Mesodermal cell (in vitro differentiated cells): ENCODE measurements at regions not wholly inside any gene's neighbourhood (a gene's known extent, or its start where the extent isn't known, plus 50 kb on each side); places are given as distances from the start of the nearest gene placed in this dataset.

ENCODE experiments used
- H3K27ac ChIP-seq: 2 replicates; pipeline ENCODE4 v1.7.0; 2013; ENCODE audit warnings: mild to moderate bottlenecking, low read depth, low read length, moderate library complexity; ENCODE audit not compliant: severe bottlenecking
- H3K36me3 ChIP-seq: 2 replicates; pipeline ENCODE4 v1.7.1; 2013; ENCODE audit warnings: mild to moderate bottlenecking, low read length, moderate library complexity; ENCODE audit not compliant: control insufficient read depth, insufficient read depth
- H3K4me1 ChIP-seq: one replicate; pipeline ENCODE4 v1.7.1; 2013; ENCODE audit warnings: mild to moderate bottlenecking, low read length; ENCODE audit not compliant: insufficient read depth, control insufficient read depth, poor library complexity, severe bottlenecking
- H3K4me3 ChIP-seq: 2 replicates; pipeline ENCODE4 v1.7.0; 2013; ENCODE audit warnings: low read length, control low read depth, mild to moderate bottlenecking; ENCODE audit not compliant: insufficient read depth, poor library complexity, severe bottlenecking; ENCODE audit errors: extremely low read depth
- H3K9me3 ChIP-seq: 2 replicates; pipeline ENCODE4 v1.7.1; 2013; ENCODE audit warnings: mild to moderate bottlenecking, low read length, moderate library complexity; ENCODE audit not compliant: control insufficient read depth
- WGBS, 2 experiments: methylation state at CpG; one replicate each; pipeline ENCODE4 v1.1.5; 2013; ENCODE audit warnings: missing lambda C conversion rate in 2 of 2; ENCODE audit not compliant: insufficient coverage in 2 of 2; 5-methylcytosine and 5-hydroxymethylcytosine counted together

DNA sequence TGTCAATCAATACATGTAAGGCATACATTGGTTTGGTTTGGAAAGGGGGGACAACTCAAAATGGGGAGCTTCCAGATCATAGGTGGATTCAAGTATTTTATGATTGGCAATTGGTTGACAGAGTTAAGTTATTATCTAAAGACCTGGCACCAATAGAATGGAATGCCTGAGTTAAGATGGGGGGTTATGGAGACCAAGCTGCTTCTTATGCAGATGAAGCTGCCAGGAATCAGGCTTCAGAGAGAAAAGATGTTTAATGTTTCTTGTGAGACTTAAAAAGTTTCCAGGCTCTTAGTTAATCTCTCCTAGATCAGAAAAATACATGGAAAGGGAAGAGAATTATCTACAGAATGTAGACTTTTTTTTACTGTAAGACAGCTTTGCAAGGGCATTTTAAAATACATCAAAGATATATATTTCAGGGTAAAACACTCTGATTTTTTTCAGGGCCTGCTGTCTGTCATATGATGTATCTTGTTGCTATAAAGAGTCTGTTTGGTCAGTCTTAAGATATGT is 1343.2 kb upstream of the LRRTM1 start:
- Histone ChIP-seq H3K36me3 (no peaks in the 10 kb centered on the region), H3K4me3 (no peak overlapping the region), H3K4me1 (no peaks in the 10 kb centered on the region), H3K27ac (no peak overlapping the region), H3K9me3 (no peaks in the 10 kb centered on the region)

DNA sequence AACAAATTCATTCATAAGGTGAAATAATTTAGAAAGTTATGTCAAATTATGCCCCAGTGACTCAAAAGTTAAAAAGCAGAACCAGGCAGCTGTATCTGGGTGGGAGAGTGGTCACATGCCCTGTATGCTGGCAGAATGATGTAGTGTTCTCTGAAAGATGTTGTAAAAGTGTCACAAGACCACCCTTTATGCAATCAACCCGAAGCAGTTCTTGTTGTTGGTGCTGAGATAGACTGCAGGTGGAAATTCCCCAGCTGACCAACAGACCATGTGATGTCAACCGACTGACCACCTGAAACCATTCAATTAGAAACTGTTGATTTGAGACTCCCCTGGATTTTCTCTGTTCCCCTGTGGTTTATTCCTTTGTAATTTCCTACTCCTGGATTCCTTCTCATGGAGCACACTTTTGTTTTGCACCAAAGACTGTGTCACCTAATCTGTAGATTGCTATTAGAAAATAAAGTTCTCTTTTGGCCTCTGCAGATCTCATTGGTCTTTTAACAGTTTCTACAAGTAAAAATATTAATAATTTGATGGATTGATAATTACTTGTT is 1341.3 kb upstream of the LRRTM1 start:
- no peak overlapping the region for H3K4me3 ChIP-seq
- 63 to 70% methylated on average over 1 to 2 of the region's 2 CpGs for WGBS, 2 experiments
- no peak overlapping the region for H3K27ac ChIP-seq
- H3K9me3 ChIP-seq: no peaks in the 10 kb centered on the region
- no peaks in the 10 kb centered on the region for H3K36me3 ChIP-seq
- H3K4me1 ChIP-seq: no peaks in the 10 kb centered on the region

DNA sequence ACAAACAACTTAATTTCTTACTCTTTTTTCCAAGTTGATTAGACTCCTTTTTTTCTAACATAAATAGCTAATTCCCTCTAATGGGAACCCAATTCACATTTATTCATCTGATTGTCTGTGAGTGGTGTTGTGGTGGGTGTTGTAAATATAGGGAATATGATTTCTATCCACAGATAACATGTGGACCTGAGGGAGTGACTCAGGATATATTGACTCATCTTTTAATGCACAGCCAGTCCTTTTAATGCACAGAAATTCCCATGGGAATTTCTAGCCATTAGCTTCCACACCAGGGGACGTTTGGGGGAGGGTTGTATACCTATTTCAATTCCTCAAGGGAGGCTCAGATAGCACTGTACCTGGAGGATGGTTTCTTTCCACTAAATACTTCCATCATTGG is 1339.6 kb upstream of the LRRTM1 start:
- no peaks in the 10 kb centered on the region for H3K9me3 ChIP-seq
- no peaks in the 10 kb centered on the region for H3K4me1 ChIP-seq
- no CpG with 5 or more reads among the region's 1 CpG for WGBS, 2 experiments
- no peak overlapping the region for H3K4me3 ChIP-seq
- H3K36me3 ChIP-seq: no peaks in the 10 kb centered on the region
- H3K27ac ChIP-seq: no peak overlapping the region

DNA sequence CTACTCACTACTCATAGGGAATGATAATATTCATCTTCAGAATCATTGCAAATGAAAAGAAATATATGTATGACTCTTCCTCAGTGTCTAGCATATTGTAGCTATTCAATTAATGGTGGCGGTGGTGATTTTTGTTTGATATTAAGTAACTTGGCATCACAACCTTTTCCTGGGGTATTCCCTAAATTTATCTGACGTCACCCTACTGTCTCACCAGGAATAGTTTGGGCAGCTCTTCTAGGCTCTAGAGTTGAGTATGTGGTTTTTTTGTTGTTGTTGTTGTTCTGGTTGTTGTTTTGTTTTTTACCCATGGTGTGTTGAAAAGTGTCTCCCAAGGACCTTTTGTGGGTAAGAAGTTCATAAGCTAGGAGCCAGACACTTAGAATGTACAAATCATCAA is 1320.3 kb upstream of the LRRTM1 start:
- H3K36me3 ChIP-seq: no peaks in the 10 kb centered on the region
- 100% methylated on average over 1 of the region's 2 CpGs; no CpG with 5 or more reads in 1 of the 2 experiments for WGBS, 2 experiments
- no peaks in the 10 kb centered on the region for H3K4me1 ChIP-seq
- no peak overlapping the region for H3K4me3 ChIP-seq
- H3K9me3 ChIP-seq: no peaks in the 10 kb centered on the region
- H3K27ac ChIP-seq: no peak overlapping the region

DNA sequence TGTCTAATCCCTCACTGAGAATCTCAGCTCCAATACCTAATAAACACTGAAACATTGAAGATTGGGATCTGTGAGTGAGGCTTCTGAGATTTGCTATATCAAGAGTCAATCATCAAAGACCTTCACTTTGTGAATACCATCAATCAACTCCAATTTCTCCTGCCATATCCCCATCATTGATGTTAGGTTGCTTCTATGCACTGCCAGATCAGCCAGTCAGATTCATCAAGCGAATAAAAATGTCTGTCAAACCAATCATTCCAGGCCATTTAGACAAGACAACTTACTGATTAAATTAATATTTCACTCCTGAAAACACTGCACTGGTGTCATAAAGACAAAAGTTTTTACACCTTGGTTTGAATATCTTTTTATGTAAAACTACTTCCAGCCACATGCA is 1295.5 kb upstream of the LRRTM1 start:
- 85 to 89% methylated on average over 1 of the region's 1 CpG for WGBS, 2 experiments
- Histone ChIP-seq H3K9me3 (no peaks in the 10 kb centered on the region), H3K36me3 (no peaks in the 10 kb centered on the region), H3K4me1 (no peaks in the 10 kb centered on the region), H3K4me3 (no peak overlapping the region), H3K27ac (no peak overlapping the region)

DNA sequence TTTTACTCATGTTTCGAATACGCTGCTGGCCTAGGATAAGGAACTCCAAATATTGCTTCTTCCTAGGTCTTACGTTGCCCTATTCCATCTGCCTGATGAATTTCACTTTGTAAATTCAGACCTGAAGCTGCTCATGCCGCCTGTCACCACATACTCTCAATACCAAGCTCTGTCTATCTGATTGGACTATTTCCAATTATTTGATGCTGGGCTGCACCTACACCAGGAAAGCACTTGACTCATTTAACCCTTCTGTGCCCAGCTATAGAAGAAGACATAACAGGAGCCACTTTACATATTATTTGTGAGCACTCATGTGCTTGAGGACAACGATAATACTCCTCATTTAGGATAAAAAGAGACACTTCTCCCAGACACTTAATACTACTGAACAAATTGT is 1293.9 kb upstream of the LRRTM1 start:
- no peaks in the 10 kb centered on the region for H3K36me3 ChIP-seq

DNA sequence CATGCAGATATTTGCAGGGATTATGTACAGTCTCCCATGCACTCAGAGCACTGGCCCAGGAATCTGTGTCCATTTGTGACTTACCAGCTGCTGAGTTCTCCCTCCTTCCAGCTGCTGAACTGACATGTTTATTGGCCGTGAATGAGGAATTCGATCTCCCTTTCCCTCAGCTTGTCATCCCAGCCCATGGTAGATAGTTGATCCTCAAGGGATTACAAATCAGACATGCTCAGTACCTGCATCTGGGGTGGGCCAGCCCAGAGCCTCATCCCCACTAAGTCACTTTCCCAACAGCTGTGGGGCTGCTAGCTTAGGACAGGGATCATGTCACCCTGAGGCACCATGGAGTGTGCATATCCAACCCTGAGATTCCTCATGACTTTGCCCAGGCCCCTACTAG is 1284.9 kb upstream of the LRRTM1 start:
- no CpG with 5 or more reads among the region's 2 CpGs for WGBS, 2 experiments

More for the DNA sequence above, 1293.9 kb upstream of the LRRTM1 start:
- H3K4me1 ChIP-seq: no peaks in the 10 kb centered on the region
- H3K9me3 ChIP-seq: no peaks in the 10 kb centered on the region
- WGBS, 2 experiments: 86 to 96% methylated on average over 3 to 4 of the region's 5 CpGs
- no peak overlapping the region for H3K27ac ChIP-seq
- H3K4me3 ChIP-seq: no peak overlapping the region

DNA sequence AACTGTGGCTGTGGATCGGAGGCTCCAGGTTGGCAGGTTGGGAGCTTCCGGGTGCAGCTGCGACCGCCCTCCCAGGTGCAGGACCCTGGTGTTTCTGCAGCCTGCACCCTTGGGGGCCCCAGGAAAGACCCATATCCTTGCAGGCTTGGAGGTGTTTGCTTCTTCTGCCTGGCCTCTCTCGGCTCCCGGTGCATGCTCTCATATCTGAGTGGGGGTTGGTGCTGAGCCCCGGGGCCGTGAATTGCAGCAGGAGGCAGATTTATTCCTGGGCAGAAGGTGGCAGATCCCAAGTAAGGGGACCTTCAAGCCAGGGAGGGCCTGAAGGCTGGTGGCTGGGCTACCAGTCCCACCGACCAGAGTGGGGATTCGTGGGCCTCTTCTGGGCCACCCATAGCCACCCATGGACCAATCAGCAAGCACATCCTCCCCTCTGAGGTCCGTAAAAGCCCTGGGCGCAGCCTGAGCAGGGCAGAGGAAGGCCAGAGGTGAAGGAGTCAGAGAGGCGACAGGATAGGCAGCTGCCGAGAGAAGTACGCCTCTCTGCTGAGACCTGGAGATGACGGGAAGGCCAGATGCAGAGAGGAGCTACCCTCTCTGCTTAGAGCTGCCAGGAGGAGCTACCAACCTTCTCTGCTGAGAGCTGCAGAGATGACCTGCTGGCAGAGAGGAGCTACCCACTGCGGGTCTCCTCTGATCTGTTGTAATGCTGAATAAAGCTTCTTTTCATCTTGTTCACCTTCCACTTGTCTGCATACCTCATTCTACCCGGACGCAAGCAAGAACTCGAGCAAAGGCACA is 1279.0 kb upstream of the LRRTM1 start:
- WGBS, 2 experiments: 90% methylated on average over 11 to 17 of the region's 20 CpGs
- H3K27ac ChIP-seq: no peak overlapping the region
- H3K36me3 ChIP-seq: no peaks in the 10 kb centered on the region
- H3K4me3 ChIP-seq: no peak overlapping the region
- no peaks in the 10 kb centered on the region for H3K9me3 ChIP-seq
- H3K4me1 ChIP-seq: no peaks in the 10 kb centered on the region

More for the DNA sequence above, 1284.9 kb upstream of the LRRTM1 start:
- Histone ChIP-seq H3K36me3 (no peaks in the 10 kb centered on the region), H3K4me3 (no peak overlapping the region), H3K9me3 (no peaks in the 10 kb centered on the region), H3K4me1 (no peaks in the 10 kb centered on the region), H3K27ac (no peak overlapping the region)

DNA sequence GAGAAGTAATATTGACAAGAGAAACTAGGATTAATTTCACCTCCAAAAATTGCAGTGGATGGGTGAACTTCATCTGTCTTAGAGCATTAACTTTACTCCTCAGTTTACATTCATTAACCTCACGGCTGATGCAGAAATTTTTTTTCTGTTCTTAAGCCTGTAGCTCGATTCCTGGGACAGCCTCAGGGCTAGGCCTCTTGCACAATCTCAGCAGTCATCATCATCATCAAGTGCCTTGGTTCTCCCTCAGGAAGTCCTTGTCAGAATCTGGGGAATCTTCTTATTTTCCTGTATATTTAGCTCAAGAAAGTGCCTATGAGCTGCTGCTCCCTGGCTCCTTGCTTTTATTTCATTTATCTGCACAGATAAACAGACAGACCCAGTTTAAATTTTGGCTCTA is 1272.2 kb upstream of the LRRTM1 start:
- Histone ChIP-seq H3K4me3 (no peak overlapping the region), H3K27ac (no peak overlapping the region), H3K36me3 (no peaks in the 10 kb centered on the region), H3K9me3 (no peaks in the 10 kb centered on the region), H3K4me1 (no peaks in the 10 kb centered on the region)
- WGBS, 2 experiments: 76 to 79% methylated on average over 2 of the region's 2 CpGs

DNA sequence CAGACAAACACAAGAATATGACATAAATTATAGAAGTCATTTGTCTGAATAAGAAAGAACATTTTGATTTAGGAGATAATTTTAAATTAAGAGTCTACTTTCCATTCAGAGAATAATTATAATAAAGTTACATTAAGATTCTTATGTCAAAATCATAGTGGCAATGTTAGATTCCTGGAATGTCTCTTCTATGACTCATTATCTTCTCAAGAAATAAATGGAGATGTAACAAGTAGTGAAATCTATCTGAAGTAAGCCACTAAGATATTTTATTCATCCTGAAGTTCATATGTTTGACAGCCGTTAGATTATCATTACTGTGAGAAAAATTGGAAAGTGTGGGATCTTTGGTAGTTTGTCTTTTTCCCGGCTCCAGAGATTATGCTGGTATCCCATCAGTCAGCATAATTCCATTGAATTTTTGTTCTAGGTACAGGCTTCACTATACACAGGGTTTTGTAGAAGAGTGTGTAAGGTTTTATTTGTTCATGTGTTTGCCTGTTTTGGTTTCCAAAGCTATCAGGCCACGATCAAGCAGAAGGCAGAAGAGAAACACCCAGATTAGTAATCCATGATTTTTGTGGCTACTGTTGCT is 1246.6 kb upstream of the LRRTM1 start:
- Histone ChIP-seq H3K9me3 (no peaks in the 10 kb centered on the region), H3K36me3 (no peaks in the 10 kb centered on the region)
- WGBS, 2 experiments: 22 to 55% methylated on average over 1 of the region's 3 CpGs

DNA sequence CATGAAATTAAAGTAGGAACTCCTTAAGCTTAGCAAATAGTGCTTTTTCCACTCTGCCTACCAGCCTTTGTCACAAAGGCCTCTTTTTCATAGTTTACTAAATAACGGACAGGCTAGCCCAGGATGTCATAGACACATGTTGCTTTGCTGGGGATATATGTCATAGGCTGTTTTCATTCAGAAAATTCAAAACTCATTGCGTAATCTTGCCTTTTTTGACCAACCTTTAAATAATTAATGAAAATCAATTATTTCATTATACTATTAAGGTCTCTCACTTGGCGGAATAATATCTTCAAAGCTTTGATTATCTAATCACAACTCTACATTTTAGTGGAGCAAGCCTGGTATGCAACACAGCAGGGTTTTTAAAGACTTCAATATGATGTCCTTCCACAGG is 1245.7 kb upstream of the LRRTM1 start:
- Histone ChIP-seq H3K4me1 (no peaks in the 10 kb centered on the region), H3K9me3 (no peaks in the 10 kb centered on the region), H3K4me3 (no peak overlapping the region), H3K36me3 (no peaks in the 10 kb centered on the region), H3K27ac (no peak overlapping the region)
- WGBS, 2 experiments: 100% methylated on average over 1 of the region's 3 CpGs; no CpG with 5 or more reads in 1 of the 2 experiments

More for the DNA sequence above, 1246.6 kb upstream of the LRRTM1 start:
- no peak overlapping the region for H3K27ac ChIP-seq
- H3K4me3 ChIP-seq: no peak overlapping the region
- H3K4me1 ChIP-seq: no peaks in the 10 kb centered on the region
